Stimulated activated CD4-positive, alpha-beta T cell treated with anti-CD3 and anti-CD28 coated beads, Interleukin-12 subunit alpha, Interleukin-12 subunit beta, amount 100 ng/mL, for 48 hours (primary cell): ENCODE measurements at regions not wholly inside any gene's neighbourhood (a gene's known extent, or its start where the extent isn't known, plus 50 kb on each side); places are given as distances from the start of the nearest gene placed in this dataset.

Experiments used
- DNase-seq, 3 donors: peaks; one replicate each; pipeline ENCODE4 v3.0.0-alpha.2; 2020; ENCODE audit warnings: low read depth in 2 of 3, low spot score in 1 of 3

GRCh38 chr2:226227341-226227740 lies 572.3 kb downstream of the IRS1 start:
- no peak for DNase-seq

- no peak for DNase-seq
Measured at GRCh38 chr2:226223704-226224103, 575.9 kb downstream of the IRS1 start.

GRCh38 chr2:226220511-226220910 lies 579.1 kb downstream of the IRS1 start:
- DNase-seq = no peak

- no peak for DNase-seq
Measured at GRCh38 chr2:226217191-226217590, 582.4 kb downstream of the IRS1 start.

GRCh38 chr2:226216575-226216974 lies 583.0 kb downstream of the IRS1 start:
- no peak for DNase-seq

GRCh38 chr2:226215902-226216503 lies 583.6 kb downstream of the IRS1 start:
- peak; percentile 25 to 64 (median 48) for DNase-seq

- DNase-seq = no peak
Measured at GRCh38 chr2:226213717-226214116, 585.9 kb downstream of the IRS1 start.

GRCh38 chr2:226211439-226211838 lies 588.2 kb downstream of the IRS1 start:
- no peak for DNase-seq

GRCh38 chr2:226208726-226209125 lies 590.9 kb downstream of the IRS1 start:
- no peak for DNase-seq

- DNase-seq = no peak
Measured at GRCh38 chr2:226207671-226208070, 591.9 kb downstream of the IRS1 start.

- no peak for DNase-seq
Measured at GRCh38 chr2:226199555-226199954, 600.1 kb downstream of the IRS1 start.

- DNase-seq = no peak
Measured at GRCh38 chr2:226198956-226199355, 600.7 kb downstream of the IRS1 start.

GRCh38 chr2:226190479-226191252 lies 609.0 kb downstream of the IRS1 start:
- no peak for DNase-seq

GRCh38 chr2:226189061-226189460 lies 610.6 kb downstream of the IRS1 start:
- no peak for DNase-seq

- DNase-seq = no peak
Measured at GRCh38 chr2:226187616-226188015, 612.0 kb downstream of the IRS1 start.

GRCh38 chr2:226187156-226187555 lies 612.5 kb downstream of the IRS1 start:
- DNase-seq = no peak

- DNase-seq = no peak
Measured at GRCh38 chr2:226185616-226186211, 613.9 kb downstream of the IRS1 start.

- no peak for DNase-seq
Measured at GRCh38 chr2:226184940-226185615, 614.5 kb downstream of the IRS1 start.

- DNase-seq = no peak
Measured at GRCh38 chr2:226184540-226184939, 615.1 kb downstream of the IRS1 start.

GRCh38 chr2:226183550-226183949 lies 616.1 kb downstream of the IRS1 start:
- DNase-seq = no peak

GRCh38 chr2:226183033-226183432 lies 616.6 kb downstream of the IRS1 start:
- DNase-seq = no peak

GRCh38 chr2:226181909-226182308 lies 617.7 kb downstream of the IRS1 start:
- DNase-seq = no peak
